A549 (cell line): ENCODE measurements at regions not wholly inside any gene's neighbourhood (a gene's known extent, or its start where the extent isn't known, plus 50 kb on each side); places are given as distances from the start of the nearest gene placed in this dataset.

Experiments used
- ATAC-seq, 2 experiments: fragments of 200-7000 bp in 1 of 2; fragments of >200 bp in 1 of 2; cut with Nextera tagmentation in 1 of 2; cut with Tn5 transposase in 1 of 2; 3 replicates each; pipeline versions ENCODE4 v1.8.0 to v1.9.1; 2018 to 2020; ENCODE audit warnings: mild to moderate bottlenecking in 1 of 2, moderate library complexity in 1 of 2
- CTCF ChIA-PET: fragments of 300-600 bp; sonication (Branson Sonifier 250); formaldehyde crosslinking; extraction: SDS; loops from one replicate; lab custom pipeline; 2021; ENCODE audit warnings: antibody characterized with exemption, inconsistent platforms; lab: Yijun Ruan, JAX
- POLR2A ChIA-PET: fragments of 350-600 bp; formaldehyde crosslinking; extraction: SDS; loops from one replicate; lab custom pipeline; 2021; ENCODE audit warnings: antibody characterized with exemption, inconsistent platforms; lab: Yijun Ruan, JAX
- DNase-seq, 2 experiments: peaks; one replicate each; pipeline versions ENCODE4 v3.0.0 to v3.0.0-alpha.2; 2011 to 2016; ENCODE audit warnings: low read depth in 1 of 2, low spot score in 1 of 2
- FAIRE-seq: peaks from 2 replicates; lab custom pipeline; 2011; peaks lifted over from hg19 to GRCh38; lab: Jason Lieb, UNC
- H3K27ac ChIP-seq, 2 experiments: fragments of >200 bp; sonication (Bioruptor Twin); formaldehyde crosslinking; 3 replicates each; pipeline ENCODE4 v1.5.1; 2016 to 2017
- H3K4me1 ChIP-seq: fragments of >200 bp; sonication (Bioruptor Twin); formaldehyde crosslinking; 3 replicates; pipeline ENCODE4 v1.6.1; 2016
- H3K4me2 ChIP-seq: fragments of >200 bp; sonication (Bioruptor Twin); formaldehyde crosslinking; 3 replicates; pipeline ENCODE4 v1.6.1; 2016
- H3K4me3 ChIP-seq: fragments of >200 bp; sonication (Bioruptor Twin); formaldehyde crosslinking; 3 replicates; pipeline ENCODE4 v1.5.1; 2016
- H3K9me3 ChIP-seq: fragments of >200 bp; sonication (Bioruptor Twin); formaldehyde crosslinking; 3 replicates; pipeline ENCODE4 v1.6.1; 2016
- ATOH8 ChIP-seq: fragments of 250-450 bp; sonication (Bioruptor Pico); IDR thresholded peaks from 2 replicates; pipeline ENCODE4 v1.5.0; 2020; ENCODE audit warnings: low read depth, mild to moderate bottlenecking, moderate library complexity
- CBX8 ChIP-seq: fragments of 200-600 bp; sonication (generic); IDR thresholded peaks from 2 replicates; pipeline ENCODE4 v1.6.1; 2016
- CHD4 ChIP-seq: fragments of 200-600 bp; sonication (generic); IDR thresholded peaks from 2 replicates; pipeline ENCODE4 v1.6.1; 2016; ENCODE audit warnings: antibody characterized with exemption, mild to moderate bottlenecking, borderline replicate concordance
- CTCF ChIP-seq: fragments of >200 bp; sonication (Bioruptor Twin); formaldehyde crosslinking; IDR thresholded peaks from 3 replicates; pipeline ENCODE4 v1.5.1; 2016
- E2F6 ChIP-seq: IDR thresholded peaks from 2 replicates; pipeline ENCODE4 v1.6.1; 2012; ENCODE audit warnings: low read depth, borderline replicate concordance
- FOSB ChIP-seq: fragments of 250-450 bp; sonication (Bioruptor Pico); IDR thresholded peaks from 2 replicates; pipeline ENCODE4 v1.5.0; 2020; ENCODE audit warnings: mild to moderate bottlenecking, moderate library complexity
- FOXS1 ChIP-seq: fragments of 250-450 bp; sonication (Bioruptor Pico); IDR thresholded peaks from 2 replicates; pipeline ENCODE4 v1.5.0; 2020; ENCODE audit warnings: mild to moderate bottlenecking, moderate library complexity
- GATA3 ChIP-seq: IDR thresholded peaks from 2 replicates; pipeline ENCODE4 v1.6.1; 2012; ENCODE audit warnings: borderline replicate concordance
- HOXA7 ChIP-seq: fragments of 250-450 bp; sonication (Bioruptor Pico); IDR thresholded peaks from 2 replicates; pipeline ENCODE4 v1.5.0; 2020; ENCODE audit warnings: mild to moderate bottlenecking, moderate library complexity
- JUN ChIP-seq, 2 experiments: fragments of >200 bp; sonication (Bioruptor Twin); formaldehyde crosslinking; IDR thresholded peaks; 2 replicates in 1 of 2; 3 replicates in 1 of 2; pipeline ENCODE4 v1.6.1; 2016 to 2017
- JUNB ChIP-seq: fragments of >200 bp; sonication (Bioruptor Twin); formaldehyde crosslinking; IDR thresholded peaks from 2 replicates; pipeline ENCODE4 v1.6.1; 2016
- MAFK ChIP-seq: fragments of 450-650 bp; IDR thresholded peaks from 2 replicates; pipeline ENCODE4 v1.6.1; 2014; ENCODE audit not compliant: partially characterized antibody
- MYC ChIP-seq: IDR thresholded peaks from 2 replicates; pipeline ENCODE4 v1.6.1; 2012; ENCODE audit warnings: mild to moderate bottlenecking, inconsistent platforms, low read length, improper control_type of control experiment, borderline replicate concordance
- NPAS2 ChIP-seq: fragments of 250-450 bp; sonication (Bioruptor Pico); IDR thresholded peaks from 2 replicates; pipeline ENCODE4 v1.8.0; 2022; ENCODE audit warnings: mild to moderate bottlenecking, moderate library complexity, borderline replicate concordance
- NR3C1 ChIP-seq: fragments of >200 bp; sonication (Bioruptor Twin); formaldehyde crosslinking; IDR thresholded peaks from 3 replicates; pipeline ENCODE4 v1.6.1; 2017
- PBX3 ChIP-seq: IDR thresholded peaks from 2 replicates; pipeline ENCODE4 v1.6.1; 2012
- POLR2A ChIP-seq: IDR thresholded peaks from 2 replicates; pipeline ENCODE4 v1.6.1; 2012; ENCODE audit warnings: mild to moderate bottlenecking, low read length
- POLR2AphosphoS2 ChIP-seq: conservative IDR thresholded peaks from 2 replicates; pipeline ENCODE4 v1.6.1; 2012; ENCODE audit warnings: low read length, improper control_type of control experiment, inconsistent platforms
- RARB ChIP-seq: fragments of 250-450 bp; sonication (Bioruptor Pico); IDR thresholded peaks from 2 replicates; pipeline ENCODE4 v1.8.0; 2021; ENCODE audit warnings: mild to moderate bottlenecking, moderate library complexity
- RCOR1 ChIP-seq: fragments of 150-350 bp; IDR thresholded peaks from 2 replicates; pipeline ENCODE4 v1.6.1; 2014; ENCODE audit warnings: antibody characterized with exemption, low read length, low read depth
- REST ChIP-seq: fragments of 200-600 bp; sonication (generic); IDR thresholded peaks from 2 replicates; pipeline ENCODE4 v1.6.1; 2016; ENCODE audit warnings: antibody characterized with exemption, mild to moderate bottlenecking, moderate library complexity
- RNF2 ChIP-seq: fragments of 200-600 bp; sonication (generic); IDR thresholded peaks from 2 replicates; pipeline ENCODE4 v1.6.1; 2016; ENCODE audit warnings: low read depth, mild to moderate bottlenecking, antibody characterized with exemption, moderate library complexity, borderline replicate concordance
- TP53 ChIP-seq: fragments of 250-450 bp; sonication (Bioruptor Pico); IDR thresholded peaks from 2 replicates; pipeline ENCODE4 v1.5.0; 2021; ENCODE audit warnings: mild to moderate bottlenecking, moderate library complexity
- ZFP36 ChIP-seq: fragments of 450-650 bp; IDR thresholded peaks from 2 replicates; pipeline ENCODE4 v1.6.1; 2014; ENCODE audit warnings: borderline replicate concordance; ENCODE audit not compliant: partially characterized antibody
- ZSCAN20 ChIP-seq: fragments of 250-450 bp; sonication (Bioruptor Pico); IDR thresholded peaks from 2 replicates; pipeline ENCODE4 v1.8.0; 2022; ENCODE audit warnings: mild to moderate bottlenecking, moderate library complexity
- WGBS: methylation state at CpG from one replicate; pipeline ENCODE4 v1.1.6; 2017; ENCODE audit errors: missing lambda C conversion rate; 5-methylcytosine and 5-hydroxymethylcytosine counted together
- TF ChIP-seq, protein P1 (sequence below): fragments of 250-450 bp; sonication (Bioruptor Pico); IDR thresholded peaks from 2 replicates; pipeline ENCODE4 v1.5.0; 2021; ENCODE audit warnings: mild to moderate bottlenecking, moderate library complexity, borderline replicate concordance

DNA sequence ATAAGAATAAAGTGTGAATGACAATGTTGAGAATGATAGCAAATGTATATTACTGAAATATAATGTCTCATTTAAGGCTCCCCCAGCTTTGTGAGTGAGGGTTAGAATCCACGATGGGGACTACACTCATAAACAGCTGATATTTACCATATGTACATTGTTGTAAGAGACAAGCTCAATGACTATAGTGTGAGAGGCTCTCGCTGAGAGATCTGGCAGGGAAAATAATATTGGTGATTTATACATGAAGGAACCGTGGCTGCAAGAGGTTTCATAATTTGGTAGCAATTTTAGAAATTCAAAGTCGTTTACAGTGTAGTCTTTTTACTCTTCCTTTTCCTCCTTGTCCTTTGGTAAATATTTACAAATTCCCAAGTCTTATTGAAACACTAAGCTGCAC is 342.2 kb upstream of the AKR1E2 start:
- TF ChIP-seq CTCF (no peak), ZFP36 (no peak), CHD4 (no peak), JUNB (no peak), E2F6 (no peak), NR3C1 (no peak), NPAS2 (CRISPR knock-in tag) (no peak), ZSCAN20 (no peak), JUN (IDR thresholded peaks at IDR 0.05) (no peak), FOXS1 (CRISPR knock-in tag) (no peak), POLR2AphosphoS2 (no peak), MAFK (no peak), HOXA7 (CRISPR knock-in tag) (no peak), REST (no peak), TP53 (CRISPR knock-in tag) (no peak), RCOR1 (no peak)
- Histone ChIP-seq H3K27ac (no peak overlapping the region), H3K4me1 (no peaks in the 10 kb centered on the region), H3K4me2 (no peak overlapping the region), H3K4me3 (no peak overlapping the region), H3K9me3 (0 out of 3 replicates have a peak, but pooled peaks cover 3% of the 10 kb centered on the region)
- ChIA-PET CTCF (no interaction called here), POLR2A (no interaction called here)
- WGBS: 39% methylated on average over 4 of the region's 4 CpGs
- no peak for DNase-seq
- no peak for ATAC-seq
- no peak for FAIRE-seq

GRCh38 chr10:4482659-4483058 is 343.3 kb upstream of the AKR1E2 start:
- ATAC-seq (no peak), FAIRE-seq (no peak), DNase-seq (no peak)
- CTCF ChIA-PET: interaction anchor here (2.8 kb wide), 1 partner anchor 19 kb away, joined by 7 read pairs; no protein-coding TSS in a partner anchor
- Histone ChIP-seq H3K27ac (no peak overlapping the region), H3K9me3 (0 out of 3 replicates have a peak, but pooled peaks cover 3% of the 10 kb centered on the region), H3K4me2 (no peak overlapping the region), H3K4me3 (no peak overlapping the region), H3K4me1 (no peaks in the 10 kb centered on the region)
- no peak for TF ChIP-seq JUNB
- no peak for TF ChIP-seq RARB (CRISPR knock-in tag)
- TF ChIP-seq FOSB (CRISPR knock-in tag): no peak
- no peak for TF ChIP-seq ATOH8 (CRISPR knock-in tag)
- no peak for TF ChIP-seq NR3C1
- TF ChIP-seq ZFP36: no peak
- no peak for TF ChIP-seq GATA3
- no peak for TF ChIP-seq JUN (IDR thresholded peaks at IDR 0.05)
- TF ChIP-seq CHD4: no peak
- TF ChIP-seq PBX3: no peak
- TF ChIP-seq, protein P1, sequence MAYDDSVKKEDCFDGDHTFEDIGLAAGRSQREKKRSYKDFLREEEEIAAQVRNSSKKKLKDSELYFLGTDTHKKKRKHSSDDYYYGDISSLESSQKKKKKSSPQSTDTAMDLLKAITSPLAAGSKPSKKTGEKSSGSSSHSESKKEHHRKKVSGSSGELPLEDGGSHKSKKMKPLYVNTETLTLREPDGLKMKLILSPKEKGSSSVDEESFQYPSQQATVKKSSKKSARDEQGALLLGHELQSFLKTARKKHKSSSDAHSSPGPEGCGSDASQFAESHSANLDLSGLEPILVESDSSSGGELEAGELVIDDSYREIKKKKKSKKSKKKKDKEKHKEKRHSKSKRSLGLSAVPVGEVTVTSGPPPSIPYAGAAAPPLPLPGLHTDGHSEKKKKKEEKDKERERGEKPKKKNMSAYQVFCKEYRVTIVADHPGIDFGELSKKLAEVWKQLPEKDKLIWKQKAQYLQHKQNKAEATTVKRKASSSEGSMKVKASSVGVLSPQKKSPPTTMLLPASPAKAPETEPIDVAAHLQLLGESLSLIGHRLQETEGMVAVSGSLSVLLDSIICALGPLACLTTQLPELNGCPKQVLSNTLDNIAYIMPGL (CRISPR knock-in tag): no peak
- TF ChIP-seq E2F6: no peak
- TF ChIP-seq CBX8: no peak
- TF ChIP-seq RNF2: no peak
- no peak for TF ChIP-seq MYC
- no peak for TF ChIP-seq TP53 (CRISPR knock-in tag)
- no peak for TF ChIP-seq POLR2A
- POLR2A ChIA-PET: no interaction called here
